ENCODE measurements at regions not wholly inside any gene's neighbourhood (a gene's known extent, or its start where the extent isn't known, plus 50 kb on each side); places are given as distances from the start of the nearest gene placed in this dataset.
"Not testable (repeated sequence)": the region's sequence is repeated elsewhere in the genome, so short reads cannot be mapped to it uniquely, and the experiment has no call there.

GRCh38 chr1:177723533-177723932 lies 246.3 kb downstream of the SEC16B start:
- DNase-seq (ENCODE audit: low read depth), result no peak

GRCh38 chr1:177710696-177711620 lies 258.9 kb downstream of the SEC16B start:
- no peak for DNase-seq (ENCODE audit: low read depth)

GRCh38 chr1:177708406-177708805 lies 261.5 kb downstream of the SEC16B start:
- no peak for DNase-seq (ENCODE audit: low read depth)

- DNase-seq (ENCODE audit: low read depth), result no peak
Observed at GRCh38 chr1:177706977-177707376, 262.9 kb downstream of the SEC16B start.

GRCh38 chr1:177705839-177706238 lies 264.0 kb downstream of the SEC16B start:
- no peak for DNase-seq (ENCODE audit: low read depth)

- peak; percentile 42 for DNase-seq (ENCODE audit: low read depth)
Observed at GRCh38 chr1:177703888-177704446, 265.9 kb downstream of the SEC16B start.

- no peak for DNase-seq (ENCODE audit: low read depth)
Observed at GRCh38 chr1:177701654-177702353, 268.1 kb downstream of the SEC16B start.

- no peak for DNase-seq (ENCODE audit: low read depth)
Observed at GRCh38 chr1:177700856-177701255, 269.0 kb downstream of the SEC16B start.

GRCh38 chr1:177690996-177691395 lies 278.9 kb downstream of the SEC16B start:
- no peak for DNase-seq (ENCODE audit: low read depth)

- no peak for DNase-seq (ENCODE audit: low read depth)
Observed at GRCh38 chr1:177687544-177687943, 282.3 kb downstream of the SEC16B start.

GRCh38 chr1:177686933-177687332 lies 282.9 kb downstream of the SEC16B start:
- no peak for DNase-seq (ENCODE audit: low read depth)

GRCh38 chr1:177669161-177669560 lies 300.7 kb downstream of the SEC16B start:
- DNase-seq (ENCODE audit: low read depth), result no peak

GRCh38 chr1:177665935-177666334 lies 303.9 kb downstream of the SEC16B start:
- DNase-seq (ENCODE audit: low read depth), result no peak

GRCh38 chr1:177664742-177665141 lies 305.1 kb downstream of the SEC16B start:
- DNase-seq (ENCODE audit: low read depth), result not testable (repeated sequence)

- no peak for DNase-seq (ENCODE audit: low read depth)
Observed at GRCh38 chr1:177660188-177660587, 309.7 kb downstream of the SEC16B start.

GRCh38 chr1:177659281-177659680 lies 310.6 kb downstream of the SEC16B start:
- DNase-seq (ENCODE audit: low read depth), result no peak

GRCh38 chr1:177656598-177656997 lies 313.3 kb downstream of the SEC16B start:
- DNase-seq (ENCODE audit: low read depth), result no peak

- no peak for DNase-seq (ENCODE audit: low read depth)
Observed at GRCh38 chr1:177650947-177651346, 318.9 kb downstream of the SEC16B start.

- no peak for DNase-seq (ENCODE audit: low read depth)
Observed at GRCh38 chr1:177648731-177649265, 321.1 kb downstream of the SEC16B start.

GRCh38 chr1:177648138-177648537 lies 321.7 kb downstream of the SEC16B start:
- no peak for DNase-seq (ENCODE audit: low read depth)

GRCh38 chr1:177646757-177647730 lies 322.8 kb downstream of the SEC16B start:
- DNase-seq (ENCODE audit: low read depth), result no peak

Data from ELR (cell line).